Body of pancreas (tissue), 4 donors: ENCODE measurements at regions not wholly inside any gene's neighbourhood (a gene's known extent, or its start where the extent isn't known, plus 50 kb on each side); places are given as distances from the start of the nearest gene placed in this dataset.
"Not testable (repeated sequence)": the region's sequence is repeated elsewhere in the genome, so short reads cannot be mapped to it uniquely, and the experiment has no call there.

Source experiments
- POLR2A ChIP-seq, 3 donors: fragments of 450-650 bp; IDR thresholded peaks; one replicate each; pipeline ENCODE4 v1.6.1; 2016; ENCODE audit warnings: antibody characterized with exemption in 3 of 3, mild to moderate bottlenecking in 2 of 3
- TF ChIP-seq, protein P1 (sequence below), 7 experiments: fragments of 450-650 bp in 4 of 7; fragments of 200-600 bp in 3 of 7; sonication (generic) in 3 of 7; IDR thresholded peaks; one replicate each; pipeline ENCODE4 v1.5.1; 2016 to 2019; ENCODE audit warnings: antibody characterized with exemption in 7 of 7

DNA sequence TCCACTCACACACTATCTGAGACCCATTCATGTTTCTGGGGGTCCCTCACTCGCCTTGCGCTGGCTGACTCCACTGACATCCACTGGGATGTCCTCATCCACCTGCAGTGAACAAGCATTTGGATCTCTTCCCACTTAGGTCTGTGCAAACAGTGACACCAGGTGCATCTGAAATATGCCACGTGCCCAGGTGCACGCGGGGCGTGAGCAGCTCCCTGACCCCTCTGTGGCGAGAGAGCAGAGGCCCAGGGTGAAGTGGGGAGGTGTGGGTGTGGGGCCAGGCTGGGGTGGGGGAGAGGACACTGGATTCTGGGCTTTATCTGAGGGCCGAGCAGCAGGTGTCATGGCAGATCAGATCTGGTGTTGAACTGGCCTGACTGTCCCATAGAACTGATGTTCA, 85.4 kb upstream of the LPCAT1 start:
- TF ChIP-seq, protein P1, sequence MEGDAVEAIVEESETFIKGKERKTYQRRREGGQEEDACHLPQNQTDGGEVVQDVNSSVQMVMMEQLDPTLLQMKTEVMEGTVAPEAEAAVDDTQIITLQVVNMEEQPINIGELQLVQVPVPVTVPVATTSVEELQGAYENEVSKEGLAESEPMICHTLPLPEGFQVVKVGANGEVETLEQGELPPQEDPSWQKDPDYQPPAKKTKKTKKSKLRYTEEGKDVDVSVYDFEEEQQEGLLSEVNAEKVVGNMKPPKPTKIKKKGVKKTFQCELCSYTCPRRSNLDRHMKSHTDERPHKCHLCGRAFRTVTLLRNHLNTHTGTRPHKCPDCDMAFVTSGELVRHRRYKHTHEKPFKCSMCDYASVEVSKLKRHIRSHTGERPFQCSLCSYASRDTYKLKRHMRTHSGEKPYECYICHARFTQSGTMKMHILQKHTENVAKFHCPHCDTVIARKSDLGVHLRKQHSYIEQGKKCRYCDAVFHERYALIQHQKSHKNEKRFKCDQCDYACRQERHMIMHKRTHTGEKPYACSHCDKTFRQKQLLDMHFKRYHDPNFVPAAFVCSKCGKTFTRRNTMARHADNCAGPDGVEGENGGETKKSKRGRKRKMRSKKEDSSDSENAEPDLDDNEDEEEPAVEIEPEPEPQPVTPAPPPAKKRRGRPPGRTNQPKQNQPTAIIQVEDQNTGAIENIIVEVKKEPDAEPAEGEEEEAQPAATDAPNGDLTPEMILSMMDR (IDR thresholded peaks at IDR 0.05): not testable (repeated sequence)
- not testable (repeated sequence) for TF ChIP-seq POLR2A (IDR thresholded peaks at IDR 0.05)
